ENCODE measurements at regions not wholly inside any gene's neighbourhood (a gene's known extent, or its start where the extent isn't known, plus 50 kb on each side); places are given as distances from the start of the nearest gene placed in this dataset.

GRCh38 chr2:76381624-76382023 is 670.9 kb upstream of the GCFC2 start:
- no peaks in the 10 kb centered on the region for H3K9me3 ChIP-seq (ENCODE audit: control insufficient read depth, insufficient read depth, low read depth, low read length)
- CTCF ChIA-PET, result no interaction called here
- POLR2A ChIA-PET, result no interaction called here
- no peaks in the 10 kb centered on the region for H3K4me1 ChIP-seq (ENCODE audit: control insufficient read depth, insufficient read depth, low read length)
- H3K27ac ChIP-seq (ENCODE audit: extremely low read depth, low read depth, low read length), result no peak overlapping the region
- no peaks in the 10 kb centered on the region for H3K36me3 ChIP-seq (ENCODE audit: control insufficient read depth in 2 of 2, insufficient read depth in 1 of 2, low read length in 2 of 2)
- H3K4me3 ChIP-seq (ENCODE audit: low read depth, low read length), result no peak overlapping the region
- TF ChIP-seq SCRT2 (tag by site-specific recombination; IDR thresholded peaks at IDR 0.05) (no peak), ZBTB7A (tag by site-specific recombination; IDR thresholded peaks at IDR 0.05; ENCODE audit: low read depth) (no peak), ZNF132 (tag by site-specific recombination; IDR thresholded peaks at IDR 0.05; ENCODE audit: borderline replicate concordance) (no peak), ZNF513 (tag by site-specific recombination; IDR thresholded peaks at IDR 0.05) (no peak), ZIC2 (tag by site-specific recombination; IDR thresholded peaks at IDR 0.05) (no peak), ZNF549 (tag by site-specific recombination; IDR thresholded peaks at IDR 0.05) (no peak), ZBTB20 (tag by site-specific recombination; IDR thresholded peaks at IDR 0.05) (no peak), ZFP3 (tag by site-specific recombination; IDR thresholded peaks at IDR 0.05; ENCODE audit: low read depth) (no peak), ZNF311 (tag by site-specific recombination; IDR thresholded peaks at IDR 0.05; ENCODE audit: borderline replicate concordance) (no peak), ZNF664 (tag by site-specific recombination; IDR thresholded peaks at IDR 0.05) (no peak), ZNF433 (tag by site-specific recombination; IDR thresholded peaks at IDR 0.05; ENCODE audit: low read depth) (no peak), KLF17 (tag by site-specific recombination; IDR thresholded peaks at IDR 0.05) (no peak), ZSCAN30 (tag by site-specific recombination; IDR thresholded peaks at IDR 0.05) (no peak), ZNF426 (tag by site-specific recombination; IDR thresholded peaks at IDR 0.05) (no peak), SALL2 (tag by site-specific recombination; IDR thresholded peaks at IDR 0.05; ENCODE audit: borderline replicate concordance) (no peak), ZNF701 (tag by site-specific recombination; IDR thresholded peaks at IDR 0.05) (no peak), ZNF394 (tag by site-specific recombination; IDR thresholded peaks at IDR 0.05; ENCODE audit: borderline replicate concordance) (no peak), ZNF777 (tag by site-specific recombination; IDR thresholded peaks at IDR 0.05; ENCODE audit: borderline replicate concordance) (no peak), ZBTB1 (tag by site-specific recombination; IDR thresholded peaks at IDR 0.05) (no peak)

GRCh38 chr2:76378140-76378539 is 667.4 kb upstream of the GCFC2 start:
- no peak overlapping the region for H3K27ac ChIP-seq (ENCODE audit: extremely low read depth, low read depth, low read length)
- H3K4me3 ChIP-seq (ENCODE audit: low read depth, low read length), result no peak overlapping the region
- no peak for TF ChIP-seq ZNF148 (tag by site-specific recombination; IDR thresholded peaks at IDR 0.05; ENCODE audit: borderline replicate concordance)
- TF ChIP-seq ZNF48 (tag by site-specific recombination; IDR thresholded peaks at IDR 0.05), result no peak
- TF ChIP-seq SALL2 (tag by site-specific recombination; IDR thresholded peaks at IDR 0.05; ENCODE audit: borderline replicate concordance), result no peak
- no peak for TF ChIP-seq ZNF133 (tag by site-specific recombination; IDR thresholded peaks at IDR 0.05)
- no peak for TF ChIP-seq ZBTB11 (tag by site-specific recombination; conservative IDR thresholded peaks at IDR 0.05; ENCODE audit: low read depth)
- ChIA-PET POLR2A (no interaction called here), CTCF (no interaction called here)
- no peaks in the 10 kb centered on the region for H3K9me3 ChIP-seq (ENCODE audit: control insufficient read depth, insufficient read depth, low read depth, low read length)
- no peaks in the 10 kb centered on the region for H3K36me3 ChIP-seq (ENCODE audit: control insufficient read depth in 2 of 2, insufficient read depth in 1 of 2, low read length in 2 of 2)
- no peaks in the 10 kb centered on the region for H3K4me1 ChIP-seq (ENCODE audit: control insufficient read depth, insufficient read depth, low read length)

Measured in HEK293 (cell line).